GM12873 (cell line): ENCODE measurements at regions not wholly inside any gene's neighbourhood (a gene's known extent, or its start where the extent isn't known, plus 50 kb on each side); places are given as distances from the start of the nearest gene placed in this dataset.

Experiments
- CTCF ChIP-seq: IDR thresholded peaks from 2 replicates; pipeline ENCODE4 v1.5.1; 2012; ENCODE audit warnings: low read depth, mild to moderate bottlenecking, moderate library complexity, low read length, control low read depth; ENCODE audit not compliant: insufficient read depth; ENCODE audit errors: missing control alignments

- TF ChIP-seq CTCF = no peak
Measured at GRCh38 chr10:128916383-128916782, 550.7 kb upstream of the MGMT start.

- no peak for TF ChIP-seq CTCF
Measured at GRCh38 chr10:128921389-128922022, 545.5 kb upstream of the MGMT start.

GRCh38 chr10:128922172-128922571, 544.9 kb upstream of the MGMT start:
- no peak for TF ChIP-seq CTCF

GRCh38 chr10:128922619-128923196, 544.3 kb upstream of the MGMT start:
- TF ChIP-seq CTCF = no peak

GRCh38 chr10:128924918-128925317, 542.1 kb upstream of the MGMT start:
- no peak for TF ChIP-seq CTCF

- no peak for TF ChIP-seq CTCF
Measured at GRCh38 chr10:128926711-128927110, 540.3 kb upstream of the MGMT start.

- TF ChIP-seq CTCF = no peak
Measured at GRCh38 chr10:128927497-128928161, 539.4 kb upstream of the MGMT start.
